HepG2 (cell line): ENCODE measurements at regions not wholly inside any gene's neighbourhood (a gene's known extent, or its start where the extent isn't known, plus 50 kb on each side); places are given as distances from the start of the nearest gene placed in this dataset.

Experiments
- CREM ChIP-seq, 2 experiments: sonication (generic) in 1 of 2; formaldehyde crosslinking in 1 of 2; IDR thresholded peaks; 2 replicates each; pipeline versions ENCODE4 v1.4.0 to v1.6.1; 2016 to 2020; ENCODE audit warnings: antibody characterized with exemption in 1 of 2, mild to moderate bottlenecking in 1 of 2, missing genetic modification reagents in 1 of 2
- FOXA3 ChIP-seq: IDR thresholded peaks from 2 replicates; pipeline ENCODE4 v1.6.1; 2016; ENCODE audit warnings: missing genetic modification reagents, missing compliant biosample characterization
- MAZ ChIP-seq, 2 experiments: sonication (generic) in 1 of 2; formaldehyde crosslinking in 1 of 2; IDR thresholded peaks; 2 replicates each; pipeline versions ENCODE4 v1.5.0 to v1.6.1; 2012 to 2020; ENCODE audit warnings: low read depth in 2 of 2, mild to moderate bottlenecking in 2 of 2, borderline replicate concordance in 1 of 2, improper control_type of control experiment in 1 of 2, low read length in 1 of 2, missing genetic modification reagents in 1 of 2, moderate library complexity in 1 of 2
- PITX1 ChIP-seq: sonication (generic); formaldehyde crosslinking; IDR thresholded peaks from 2 replicates; pipeline ENCODE4 v1.5.1; 2020; ENCODE audit warnings: mild to moderate bottlenecking, missing genetic modification reagents
- TEAD2 ChIP-seq: sonication (generic); formaldehyde crosslinking; IDR thresholded peaks from 2 replicates; pipeline ENCODE4 v1.9.0; 2021; ENCODE audit warnings: missing genetic modification reagents
- TOPORS ChIP-seq: sonication (generic); formaldehyde crosslinking; IDR thresholded peaks from 2 replicates; pipeline ENCODE4 v1.8.0; 2023; ENCODE audit warnings: mild to moderate bottlenecking, missing genetic modification reagents
- ZNF562 ChIP-seq: sonication (generic); formaldehyde crosslinking; IDR thresholded peaks from 2 replicates; pipeline ENCODE4 v1.8.0; 2022; ENCODE audit warnings: missing genetic modification reagents, borderline replicate concordance
- TF ChIP-seq, protein P1 (sequence below), 2 experiments: sonication (generic) in 1 of 2; formaldehyde crosslinking in 1 of 2; IDR thresholded peaks; 2 replicates each; pipeline versions ENCODE4 v1.6.1 to v1.9.0; 2014 to 2022; ENCODE audit warnings: antibody characterized with exemption in 1 of 2, borderline replicate concordance in 1 of 2, inconsistent platforms in 1 of 2, low read depth in 1 of 2, missing genetic modification reagents in 1 of 2
- TF ChIP-seq, protein P2 (sequence below): sonication (generic); formaldehyde crosslinking; IDR thresholded peaks from 2 replicates; pipeline ENCODE4 v1.5.0; 2020; ENCODE audit warnings: mild to moderate bottlenecking, missing genetic modification reagents
- TF ChIP-seq, protein P3 (sequence below): IDR thresholded peaks from 2 replicates; pipeline ENCODE4 v1.6.1; 2018; ENCODE audit warnings: missing genetic modification reagents

DNA sequence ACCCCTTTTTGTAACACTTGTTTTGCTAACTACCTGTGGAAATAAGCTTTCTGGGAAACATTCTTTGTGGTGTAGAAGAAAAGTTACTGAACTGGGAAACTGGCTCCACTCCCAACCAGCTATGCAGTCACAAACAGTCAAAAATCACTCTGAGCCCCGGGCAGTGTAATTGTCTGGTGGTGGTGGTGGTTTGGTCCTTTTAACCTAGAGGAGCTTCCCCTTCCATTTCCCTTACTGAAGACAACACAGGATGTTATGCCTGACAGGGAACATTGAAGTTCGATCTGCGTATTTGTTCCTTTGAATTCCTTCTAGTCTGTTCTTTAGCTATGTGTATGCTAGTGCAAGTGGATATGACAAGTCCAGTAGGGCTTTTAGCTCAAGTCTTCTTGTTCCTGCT is 56.8 kb upstream of the TBCA start (continued):
- TF ChIP-seq, protein P1, sequence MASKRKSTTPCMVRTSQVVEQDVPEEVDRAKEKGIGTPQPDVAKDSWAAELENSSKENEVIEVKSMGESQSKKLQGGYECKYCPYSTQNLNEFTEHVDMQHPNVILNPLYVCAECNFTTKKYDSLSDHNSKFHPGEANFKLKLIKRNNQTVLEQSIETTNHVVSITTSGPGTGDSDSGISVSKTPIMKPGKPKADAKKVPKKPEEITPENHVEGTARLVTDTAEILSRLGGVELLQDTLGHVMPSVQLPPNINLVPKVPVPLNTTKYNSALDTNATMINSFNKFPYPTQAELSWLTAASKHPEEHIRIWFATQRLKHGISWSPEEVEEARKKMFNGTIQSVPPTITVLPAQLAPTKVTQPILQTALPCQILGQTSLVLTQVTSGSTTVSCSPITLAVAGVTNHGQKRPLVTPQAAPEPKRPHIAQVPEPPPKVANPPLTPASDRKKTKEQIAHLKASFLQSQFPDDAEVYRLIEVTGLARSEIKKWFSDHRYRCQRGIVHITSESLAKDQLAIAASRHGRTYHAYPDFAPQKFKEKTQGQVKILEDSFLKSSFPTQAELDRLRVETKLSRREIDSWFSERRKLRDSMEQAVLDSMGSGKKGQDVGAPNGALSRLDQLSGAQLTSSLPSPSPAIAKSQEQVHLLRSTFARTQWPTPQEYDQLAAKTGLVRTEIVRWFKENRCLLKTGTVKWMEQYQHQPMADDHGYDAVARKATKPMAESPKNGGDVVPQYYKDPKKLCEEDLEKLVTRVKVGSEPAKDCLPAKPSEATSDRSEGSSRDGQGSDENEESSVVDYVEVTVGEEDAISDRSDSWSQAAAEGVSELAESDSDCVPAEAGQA (IDR thresholded peaks at IDR 0.05; ENCODE audit: low read depth) = no peak
- TF ChIP-seq, protein P1 (CRISPR knock-in tag; IDR thresholded peaks at IDR 0.05; ENCODE audit: borderline replicate concordance) = no peak
- TF ChIP-seq CREM (IDR thresholded peaks at IDR 0.05) = no peak
- TF ChIP-seq CREM (CRISPR knock-in tag; IDR thresholded peaks at IDR 0.05) = no peak
- TF ChIP-seq TEAD2 (CRISPR knock-in tag) = no peak
- no peak for TF ChIP-seq FOXA3 (CRISPR knock-in tag)
- no peak for TF ChIP-seq PITX1
- TF ChIP-seq MAZ (IDR thresholded peaks at IDR 0.05; ENCODE audit: borderline replicate concordance, low read depth, low read length) = no peak
- TF ChIP-seq MAZ (CRISPR knock-in tag; IDR thresholded peaks at IDR 0.05; ENCODE audit: low read depth) = no peak
- TF ChIP-seq ZNF562 (CRISPR knock-in tag) = no peak
- TF ChIP-seq, protein P2, sequence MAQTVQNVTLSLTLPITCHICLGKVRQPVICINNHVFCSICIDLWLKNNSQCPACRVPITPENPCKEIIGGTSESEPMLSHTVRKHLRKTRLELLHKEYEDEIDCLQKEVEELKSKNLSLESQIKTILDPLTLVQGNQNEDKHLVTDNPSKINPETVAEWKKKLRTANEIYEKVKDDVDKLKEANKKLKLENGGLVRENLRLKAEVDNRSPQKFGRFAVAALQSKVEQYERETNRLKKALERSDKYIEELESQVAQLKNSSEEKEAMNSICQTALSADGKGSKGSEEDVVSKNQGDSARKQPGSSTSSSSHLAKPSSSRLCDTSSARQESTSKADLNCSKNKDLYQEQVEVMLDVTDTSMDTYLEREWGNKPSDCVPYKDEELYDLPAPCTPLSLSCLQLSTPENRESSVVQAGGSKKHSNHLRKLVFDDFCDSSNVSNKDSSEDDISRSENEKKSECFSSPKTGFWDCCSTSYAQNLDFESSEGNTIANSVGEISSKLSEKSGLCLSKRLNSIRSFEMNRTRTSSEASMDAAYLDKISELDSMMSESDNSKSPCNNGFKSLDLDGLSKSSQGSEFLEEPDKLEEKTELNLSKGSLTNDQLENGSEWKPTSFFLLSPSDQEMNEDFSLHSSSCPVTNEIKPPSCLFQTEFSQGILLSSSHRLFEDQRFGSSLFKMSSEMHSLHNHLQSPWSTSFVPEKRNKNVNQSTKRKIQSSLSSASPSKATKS (CRISPR knock-in tag) = no peak
- TF ChIP-seq TOPORS (CRISPR knock-in tag) = no peak
- TF ChIP-seq, protein P3, sequence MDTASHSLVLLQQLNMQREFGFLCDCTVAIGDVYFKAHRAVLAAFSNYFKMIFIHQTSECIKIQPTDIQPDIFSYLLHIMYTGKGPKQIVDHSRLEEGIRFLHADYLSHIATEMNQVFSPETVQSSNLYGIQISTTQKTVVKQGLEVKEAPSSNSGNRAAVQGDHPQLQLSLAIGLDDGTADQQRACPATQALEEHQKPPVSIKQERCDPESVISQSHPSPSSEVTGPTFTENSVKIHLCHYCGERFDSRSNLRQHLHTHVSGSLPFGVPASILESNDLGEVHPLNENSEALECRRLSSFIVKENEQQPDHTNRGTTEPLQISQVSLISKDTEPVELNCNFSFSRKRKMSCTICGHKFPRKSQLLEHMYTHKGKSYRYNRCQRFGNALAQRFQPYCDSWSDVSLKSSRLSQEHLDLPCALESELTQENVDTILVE (CRISPR knock-in tag) = no peak
